SHP77 treated with DMSO at 0.1 percent for 48 hours (cell line): ENCODE measurements at regions not wholly inside any gene's neighbourhood (a gene's known extent, or its start where the extent isn't known, plus 50 kb on each side); places are given as distances from the start of the nearest gene placed in this dataset.
"Not testable (repeated sequence)": the region's sequence is repeated elsewhere in the genome, so short reads cannot be mapped to it uniquely, and the experiment has no call there.

Experiments used
- DNase-seq: peaks from one replicate; lab custom pipeline; 2025; lab: John Stamatoyannopoulos, UW

- DNase-seq, result no peak
These were observed 353.6 kb upstream of the MAP2 start for GRCh38 chr2:209070262-209070661.

GRCh38 chr2:209073151-209073550 lies 350.7 kb upstream of the MAP2 start:
- DNase-seq, result no peak

DNA sequence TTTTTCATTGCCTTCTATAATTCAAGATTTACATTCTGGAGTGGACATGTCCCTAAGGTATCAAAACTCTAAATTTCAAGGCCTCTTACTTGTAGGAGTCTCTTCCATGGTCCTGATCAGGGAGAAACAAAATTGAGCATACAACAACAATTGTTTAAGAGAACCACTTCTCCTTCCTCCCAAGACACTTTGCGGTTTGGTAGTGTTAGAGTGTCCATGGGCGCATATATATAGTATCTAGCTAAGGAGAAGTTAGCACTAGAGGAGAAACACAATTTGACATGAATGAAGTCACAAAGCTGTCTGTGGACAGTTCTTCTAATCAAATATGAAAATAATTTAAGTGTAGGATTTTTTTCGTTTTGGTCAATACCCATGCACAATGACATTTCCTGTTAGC lies 349.1 kb upstream of the MAP2 start:
- no peak for DNase-seq

- DNase-seq, result no peak
These were observed 347.7 kb upstream of the MAP2 start for GRCh38 chr2:209076151-209076550.

GRCh38 chr2:209086761-209087160 lies 337.1 kb upstream of the MAP2 start:
- no peak for DNase-seq

DNA sequence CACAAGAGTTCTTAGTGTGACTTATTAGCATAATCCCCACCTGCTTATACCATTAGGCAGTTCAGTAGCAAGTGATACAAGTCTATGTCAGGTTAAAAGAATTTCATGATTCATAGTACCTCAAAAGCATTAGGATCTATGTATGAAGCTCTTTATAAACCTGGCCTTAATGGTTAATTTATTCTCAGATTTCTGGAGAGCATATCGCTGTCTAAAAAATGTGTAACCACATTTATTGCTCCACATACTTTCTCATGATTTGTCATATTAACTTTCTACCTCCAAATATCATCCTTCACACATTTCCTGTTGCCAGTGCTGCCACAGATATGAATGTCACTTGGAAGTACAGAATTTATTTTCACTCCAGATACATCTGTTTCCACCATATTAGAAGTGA lies 332.8 kb upstream of the MAP2 start:
- no peak for DNase-seq

GRCh38 chr2:209094221-209094620 lies 329.6 kb upstream of the MAP2 start:
- no peak for DNase-seq

DNA sequence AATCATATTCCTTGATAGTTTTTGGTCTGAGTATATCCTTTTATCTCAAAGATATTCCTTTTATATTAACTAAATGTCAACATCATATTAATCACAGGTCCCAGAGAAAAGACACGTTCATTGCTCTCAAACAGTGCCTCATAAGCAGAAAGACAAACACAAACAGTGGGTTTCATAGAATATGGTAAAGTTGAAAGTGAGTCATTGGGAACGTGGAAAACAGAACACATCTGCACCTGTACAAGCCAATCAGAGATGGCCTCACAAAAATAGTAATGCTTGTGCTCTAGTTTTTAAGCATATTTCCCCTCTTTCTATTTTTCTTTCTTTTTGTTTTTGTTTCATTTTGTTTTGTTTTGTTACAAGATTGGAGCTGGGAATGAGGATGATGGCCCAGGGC lies 328.4 kb upstream of the MAP2 start:
- DNase-seq, result no peak

GRCh38 chr2:209097168-209097567 lies 326.7 kb upstream of the MAP2 start:
- DNase-seq, result no peak

- DNase-seq, result no peak
These were observed 321.5 kb upstream of the MAP2 start for GRCh38 chr2:209102319-209102718.

- DNase-seq, result no peak
These were observed 310.8 kb upstream of the MAP2 start for GRCh38 chr2:209113026-209113425.

- no peak for DNase-seq
These were observed 309.1 kb upstream of the MAP2 start for GRCh38 chr2:209114588-209115240.

GRCh38 chr2:209121691-209122090 lies 302.2 kb upstream of the MAP2 start:
- DNase-seq, result no peak

DNA sequence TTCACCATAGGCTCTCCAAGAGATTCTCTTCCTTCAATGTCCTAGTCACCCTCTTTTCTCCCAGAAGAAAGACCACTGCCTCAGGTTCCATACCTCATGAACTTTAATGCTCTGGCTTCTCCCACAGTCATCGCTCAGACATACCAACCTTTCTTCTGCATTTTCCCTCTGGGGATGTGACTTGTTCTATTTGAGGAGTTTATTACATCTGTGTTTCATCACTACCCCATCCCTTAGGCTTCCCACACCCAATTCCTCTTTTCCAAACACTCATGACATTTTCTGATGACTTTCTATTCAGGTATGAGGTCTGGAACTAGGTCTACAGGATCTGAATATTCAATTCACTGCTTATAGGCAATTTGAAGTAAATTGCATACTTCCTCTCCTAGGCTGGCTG lies 298.6 kb upstream of the MAP2 start:
- DNase-seq, result no peak

GRCh38 chr2:209138079-209138478 lies 285.8 kb upstream of the MAP2 start:
- DNase-seq, result no peak

DNA sequence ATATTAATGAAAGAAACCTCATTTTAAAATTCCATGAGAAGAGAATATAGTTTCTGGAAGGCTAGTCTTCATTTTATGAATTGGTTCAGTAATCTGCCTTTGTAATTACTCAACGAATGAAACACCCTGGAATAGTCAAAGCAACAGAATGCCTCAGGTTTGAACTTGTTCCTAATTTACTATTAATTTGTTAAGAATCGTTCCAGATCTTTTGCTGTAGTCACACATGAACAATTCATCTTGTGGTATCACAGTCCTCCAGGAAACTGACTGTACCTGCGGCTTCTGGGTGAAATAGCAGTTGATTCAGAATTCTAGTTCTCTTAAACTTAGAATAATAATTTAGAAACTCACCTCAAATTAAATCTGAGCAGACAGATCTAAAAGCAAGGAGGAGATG lies 282.7 kb upstream of the MAP2 start:
- no peak for DNase-seq

- no peak for DNase-seq
These were observed 282.0 kb upstream of the MAP2 start for GRCh38 chr2:209141818-209142217.

DNA sequence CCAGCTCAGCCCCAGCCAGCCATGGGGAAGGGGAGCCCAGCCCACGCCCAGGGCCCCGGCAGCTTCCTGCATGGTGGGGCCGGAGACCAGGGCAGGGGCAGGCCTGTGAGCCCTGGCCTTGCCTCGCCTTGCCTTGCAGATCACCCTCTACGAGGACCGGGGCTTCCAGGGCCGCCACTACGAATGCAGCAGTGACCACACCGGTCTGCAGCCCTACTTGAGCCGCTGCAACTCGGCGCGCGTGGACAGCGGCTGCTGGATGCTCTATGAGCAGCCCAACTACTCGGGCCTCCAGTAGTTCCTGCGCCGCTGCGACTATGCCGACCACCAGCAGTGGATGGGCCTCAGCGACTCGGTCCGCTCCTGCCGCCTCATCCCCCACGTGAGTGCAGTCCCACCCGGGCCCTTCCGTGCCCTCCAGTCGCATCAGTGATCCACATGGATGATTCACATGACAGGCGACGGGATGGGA lies 278.6 kb upstream of the MAP2 start:
- not testable (repeated sequence) for DNase-seq

DNA sequence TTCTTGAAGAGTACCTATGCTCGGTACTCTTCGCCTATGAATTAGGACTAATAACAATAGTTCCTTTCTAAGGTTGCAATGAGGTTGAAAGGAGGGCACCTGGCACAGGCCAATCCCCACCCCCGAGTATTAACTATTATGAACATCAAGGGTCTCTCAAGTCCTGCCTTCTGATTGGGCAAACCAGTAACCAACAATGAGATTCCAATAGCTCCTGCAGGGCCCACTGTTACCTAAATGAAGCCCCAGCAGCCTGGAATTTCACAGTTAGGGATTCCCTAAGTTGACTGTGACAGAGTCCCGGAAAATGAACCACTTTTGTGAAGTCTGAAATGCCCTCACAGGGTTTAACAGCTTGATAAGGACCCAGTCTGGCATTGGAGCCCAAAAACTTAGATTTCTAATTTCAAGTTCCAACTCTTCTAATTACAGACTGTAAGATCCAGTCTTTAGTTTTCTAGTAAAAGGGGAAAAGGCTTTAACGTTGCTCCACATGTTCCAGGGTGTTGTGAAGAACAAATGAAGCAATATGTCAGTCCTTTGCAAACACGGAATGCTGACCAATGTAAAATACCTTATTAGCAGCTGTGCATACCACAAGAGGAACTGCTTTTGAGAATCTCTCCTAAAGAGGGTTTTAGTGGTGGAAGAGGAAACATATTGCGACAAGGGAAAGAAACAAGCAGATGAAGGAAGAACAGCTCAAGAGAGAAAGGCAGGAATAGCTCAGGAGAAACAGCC lies 277.7 kb upstream of the MAP2 start:
- no peak for DNase-seq

GRCh38 chr2:209146682-209147320 lies 277.0 kb upstream of the MAP2 start:
- no peak for DNase-seq

- DNase-seq, result no peak
These were observed 275.9 kb upstream of the MAP2 start for GRCh38 chr2:209147981-209148380.

DNA sequence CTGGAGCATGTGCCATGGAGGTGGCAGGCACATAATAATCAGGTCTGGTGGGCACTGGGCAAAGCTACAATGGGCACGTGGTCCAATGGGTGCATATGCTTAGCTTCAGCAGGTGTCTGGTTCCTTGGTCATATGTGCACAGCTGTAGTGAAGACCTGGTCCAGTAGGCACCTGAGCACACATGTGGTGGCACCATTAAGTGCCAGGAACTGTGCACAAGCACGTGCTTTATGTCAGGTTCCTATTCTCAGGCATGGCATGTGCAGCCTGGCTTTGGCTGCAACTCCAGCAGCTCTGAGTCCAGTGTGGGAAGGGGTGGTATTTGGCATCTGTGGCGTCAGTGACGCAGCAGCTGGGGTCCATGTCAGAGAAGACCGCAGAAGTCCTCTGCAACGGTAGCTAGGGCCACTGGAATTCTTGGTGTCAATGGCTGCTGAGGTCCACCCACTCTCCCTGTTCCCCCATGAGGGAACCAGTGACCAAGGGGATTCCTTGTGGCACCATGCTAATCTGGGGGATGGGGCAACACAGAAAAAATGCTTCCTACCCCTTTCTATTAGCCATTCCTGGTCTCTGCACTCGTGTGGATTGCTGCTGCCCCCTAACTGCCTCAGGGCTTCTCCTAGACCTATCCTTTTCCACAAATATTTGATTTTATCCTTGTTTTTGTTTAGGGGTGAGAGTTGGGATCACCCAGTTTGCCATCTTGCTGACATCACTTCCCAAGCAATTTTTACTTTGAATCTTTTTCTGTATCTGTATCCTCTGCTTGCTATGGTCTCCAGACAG lies 262.9 kb upstream of the MAP2 start:
- no peak for DNase-seq
